IMR-90 (cell line): ENCODE measurements at regions not wholly inside any gene's neighbourhood (a gene's known extent, or its start where the extent isn't known, plus 50 kb on each side); places are given as distances from the start of the nearest gene placed in this dataset.

Source experiments
- ATAC-seq: fragments of 200-7000 bp; cut with Tn5 transposase; 2 replicates; pipeline ENCODE4 v1.9.1; 2020; ENCODE audit warnings: low read depth, mild to moderate bottlenecking, moderate library complexity
- BruUV-seq: library from RNA; stranded (reverse); fragments of 400-500 nt; replicated peaks from 2 replicates; lab custom pipeline; 2021; lab: Mats Ljungman, UMichigan
- CTCF ChIA-PET: fragments of 300-600 bp; formaldehyde crosslinking; extraction: SDS; loops from one replicate; lab custom pipeline; 2021; ENCODE audit warnings: antibody characterized with exemption; lab: Yijun Ruan, JAX
- POLR2A ChIA-PET: fragments of 300-600 bp; sonication (Branson Sonifier 250); formaldehyde crosslinking; loops from one replicate; lab custom pipeline; 2022; ENCODE audit warnings: antibody characterized with exemption; ENCODE audit not compliant: unreplicated experiment; lab: Charles Lee
- DNase-seq: peaks from one replicate; pipeline ENCODE4 v3.0.0; 2013
- H2AFZ ChIP-seq: replicated peaks from 2 replicates; pipeline ENCODE3; 2013; ENCODE audit warnings: low read length, mild to moderate bottlenecking; ENCODE audit not compliant: poor library complexity
- H2AK5ac ChIP-seq: 2 replicates; pipeline ENCODE4 v1.6.1; 2013; ENCODE audit warnings: low read depth, low read length, inconsistent platforms
- H2AK9ac ChIP-seq: replicated peaks from 2 replicates; pipeline ENCODE3; 2013; ENCODE audit warnings: mild to moderate bottlenecking, low read depth, low read length, moderate library complexity; ENCODE audit not compliant: poor library complexity
- H2BK120ac ChIP-seq: 2 replicates; pipeline ENCODE4 v1.6.1; 2013; ENCODE audit warnings: low read depth, low read length, inconsistent platforms
- H2BK15ac ChIP-seq: 3 replicates; pipeline ENCODE4 v1.6.1; 2013; ENCODE audit warnings: low read depth, low read length, inconsistent platforms
- H2BK20ac ChIP-seq: 2 replicates; pipeline ENCODE4 v1.6.1; 2013; ENCODE audit warnings: low read depth, mild to moderate bottlenecking, inconsistent platforms, low read length, moderate library complexity
- H2BK5ac ChIP-seq: 2 replicates; pipeline ENCODE4 v1.6.1; 2013; ENCODE audit warnings: mild to moderate bottlenecking, low read depth, low read length, inconsistent platforms; ENCODE audit not compliant: poor library complexity, severe bottlenecking
- H3K14ac ChIP-seq: replicated peaks from 2 replicates; pipeline ENCODE4 v1.6.1; 2013; ENCODE audit warnings: low read depth, low read length, inconsistent platforms
- H3K18ac ChIP-seq: 2 replicates; pipeline ENCODE4 v1.6.1; 2013; ENCODE audit warnings: low read depth, low read length, control low read depth
- H3K23ac ChIP-seq: 2 replicates; pipeline ENCODE4 v1.6.1; 2013; ENCODE audit warnings: low read depth, low read length, inconsistent platforms
- H3K27ac ChIP-seq: 2 replicates; pipeline ENCODE4 v1.5.1; 2013; ENCODE audit warnings: mild to moderate bottlenecking, control low read depth, low read length; ENCODE audit not compliant: insufficient read depth
- H3K27me3 ChIP-seq: 2 replicates; pipeline ENCODE4 v1.6.1; 2013; ENCODE audit warnings: low read length; ENCODE audit not compliant: control insufficient read depth, insufficient read depth
- H3K36me3 ChIP-seq: 2 replicates; pipeline ENCODE4 v1.6.1; 2013; ENCODE audit warnings: low read length, mixed read lengths; ENCODE audit not compliant: control insufficient read depth, insufficient read depth
- H3K4ac ChIP-seq: 2 replicates; pipeline ENCODE4 v1.6.1; 2013; ENCODE audit warnings: low read depth, low read length, inconsistent platforms
- H3K4me1 ChIP-seq: 2 replicates; pipeline ENCODE4 v1.6.1; 2013; ENCODE audit warnings: low read length, mixed read lengths; ENCODE audit not compliant: control insufficient read depth, insufficient read depth
- H3K4me2 ChIP-seq: 2 replicates; pipeline ENCODE4 v1.6.1; 2013; ENCODE audit warnings: low read depth, mild to moderate bottlenecking, control low read depth, low read length, moderate library complexity
- H3K4me3 ChIP-seq: 2 replicates; pipeline ENCODE4 v1.5.1; 2013; ENCODE audit warnings: low read depth, mild to moderate bottlenecking, control low read depth, low read length, moderate library complexity; ENCODE audit not compliant: insufficient read depth
- H3K56ac ChIP-seq: 2 replicates; pipeline ENCODE4 v1.6.1; 2013; ENCODE audit warnings: low read length, inconsistent platforms; ENCODE audit not compliant: insufficient read depth; ENCODE audit errors: extremely low read depth
- H3K79me1 ChIP-seq, 2 experiments: 2 replicates each; pipeline ENCODE4 v1.6.1; 2013; ENCODE audit warnings: low read length in 2 of 2, inconsistent platforms in 1 of 2, low read depth in 1 of 2
- H3K9ac ChIP-seq: 2 replicates; pipeline ENCODE4 v1.6.1; 2013; ENCODE audit warnings: low read depth, low read length, control low read depth
- H3K9me1 ChIP-seq: 2 replicates; pipeline ENCODE4 v1.6.1; 2013; ENCODE audit warnings: low read length, inconsistent platforms; ENCODE audit not compliant: insufficient read depth
- H3K9me3 ChIP-seq: 2 replicates; pipeline ENCODE4 v1.6.1; 2013; ENCODE audit warnings: low read length; ENCODE audit not compliant: control insufficient read depth, insufficient read depth
- H4K20me1 ChIP-seq: 2 replicates; pipeline ENCODE4 v1.6.1; 2013; ENCODE audit warnings: low read length, inconsistent platforms; ENCODE audit not compliant: insufficient read depth
- H4K5ac ChIP-seq: 2 replicates; pipeline ENCODE4 v1.6.1; 2013; ENCODE audit warnings: mild to moderate bottlenecking, low read depth, low read length, control low read depth
- H4K8ac ChIP-seq, 2 experiments: 2 replicates each; pipeline ENCODE4 v1.6.1; 2013; ENCODE audit warnings: low read depth in 2 of 2, low read length in 2 of 2, control low read depth in 1 of 2, inconsistent platforms in 1 of 2
- H4K91ac ChIP-seq: 2 replicates; pipeline ENCODE4 v1.6.1; 2013; ENCODE audit warnings: low read depth, low read length, inconsistent platforms; ENCODE audit not compliant: insufficient read depth
- BHLHE40 ChIP-seq: fragments of 150-350 bp; IDR thresholded peaks from 2 replicates; pipeline ENCODE4 v1.6.1; 2016; ENCODE audit warnings: mild to moderate bottlenecking, low read depth, low read length
- CEBPB ChIP-seq: IDR thresholded peaks from 2 replicates; pipeline ENCODE4 v1.6.1; 2012; ENCODE audit warnings: low read depth, low read length, improper control_type of control experiment
- CHD1 ChIP-seq: IDR thresholded peaks from 2 replicates; pipeline ENCODE4 v1.6.1; 2012; ENCODE audit warnings: low read depth, low read length, improper control_type of control experiment
- FOS ChIP-seq: fragments of 150-350 bp; IDR thresholded peaks from 2 replicates; pipeline ENCODE4 v1.6.1; 2016; ENCODE audit warnings: low read depth, low read length
- MAFK ChIP-seq: IDR thresholded peaks from 2 replicates; pipeline ENCODE4 v1.6.1; 2012; ENCODE audit warnings: low read depth, low read length, improper control_type of control experiment
- MAZ ChIP-seq: IDR thresholded peaks from 2 replicates; pipeline ENCODE4 v1.6.1; 2012; ENCODE audit warnings: low read depth, mild to moderate bottlenecking, low read length, improper control_type of control experiment, moderate library complexity, borderline replicate concordance
- MXI1 ChIP-seq: IDR thresholded peaks from 2 replicates; pipeline ENCODE4 v1.6.1; 2012; ENCODE audit warnings: low read depth, mild to moderate bottlenecking, low read length, moderate library complexity, borderline replicate concordance
- NFE2L2 ChIP-seq: fragments of 150-350 bp; IDR thresholded peaks from 2 replicates; pipeline ENCODE4 v1.6.1; 2016; ENCODE audit warnings: low read depth, mild to moderate bottlenecking, low read length
- POLR2A ChIP-seq: IDR thresholded peaks from 2 replicates; pipeline ENCODE4 v1.6.1; 2012; ENCODE audit warnings: mild to moderate bottlenecking, low read depth, low read length
- RAD21 ChIP-seq: IDR thresholded peaks from 2 replicates; pipeline ENCODE4 v1.6.1; 2012; ENCODE audit warnings: low read length, improper control_type of control experiment
- RCOR1 ChIP-seq: IDR thresholded peaks from 2 replicates; pipeline ENCODE4 v1.6.1; 2012; ENCODE audit warnings: mild to moderate bottlenecking, low read length, improper control_type of control experiment; ENCODE audit not compliant: insufficient replicate concordance
- RFX5 ChIP-seq: IDR thresholded peaks from 2 replicates; pipeline ENCODE4 v1.8.0; 2012; ENCODE audit warnings: low read depth, mild to moderate bottlenecking, low read length, moderate library complexity
- SMC3 ChIP-seq: fragments of 150-350 bp; IDR thresholded peaks from 2 replicates; pipeline ENCODE4 v1.6.1; 2016; ENCODE audit warnings: low read depth, mild to moderate bottlenecking, antibody characterized with exemption, low read length, moderate library complexity
- WGBS, 2 experiments: methylation state at CpG; one replicate each; pipeline versions ENCODE4 v1.1.5 to v1.1.7; 2013; ENCODE audit warnings: missing lambda C conversion rate in 2 of 2; ENCODE audit not compliant: insufficient read length in 1 of 2; ENCODE audit errors: extremely low coverage in 2 of 2; 5-methylcytosine and 5-hydroxymethylcytosine counted together
- dilution Hi-C: fragments of 300-500 bp; cut with HindIII; formaldehyde crosslinking; loops from one replicate; pipeline ENCODE4 v1.14.3; 2018; ENCODE audit warnings: low sequenced_read_pairs; ENCODE audit not compliant: unreplicated experiment
- in situ Hi-C: fragments of 300-500 bp; cut with MboI; formaldehyde crosslinking; loops from 3 replicates; pipeline ENCODE4 v1.14.3; 2019; ENCODE audit warnings: low sequenced_read_pairs, inconsistent platforms, mixed read lengths
- intact Hi-C: fragments of 100-400 bp; cut with micrococcal nuclease; formaldehyde crosslinking; loops from 2 replicates; pipeline ENCODE4 v1.10.0; 2022
- TF ChIP-seq, protein P1 (sequence below): conservative IDR thresholded peaks from 2 replicates; pipeline ENCODE4 v1.5.1; 2012; ENCODE audit warnings: mild to moderate bottlenecking, low read depth, low read length, improper control_type of control experiment
- TF ChIP-seq, protein P2 (sequence below): fragments of 150-350 bp; IDR thresholded peaks from 2 replicates; pipeline ENCODE4 v1.6.1; 2017; ENCODE audit warnings: mild to moderate bottlenecking, antibody characterized with exemption, low read length, low read depth
- TF ChIP-seq, protein P3 (sequence below): fragments of 150-350 bp; IDR thresholded peaks from 2 replicates; pipeline ENCODE4 v1.6.1; 2016; ENCODE audit warnings: low read depth, mild to moderate bottlenecking, low read length, moderate library complexity, borderline replicate concordance

GRCh38 chr2:13813236-13813635 is 819.3 kb upstream of the LRATD1 start:
- no peak overlapping the region for H3K4me3 ChIP-seq
- no peak overlapping the region for H2BK120ac ChIP-seq
- H2BK5ac ChIP-seq = no peak overlapping the region
- no peaks in the 10 kb centered on the region for H4K20me1 ChIP-seq
- no peak overlapping the region for H2AK5ac ChIP-seq
- ChIA-PET CTCF (no interaction called here), POLR2A (no interaction called here)
- DNase-seq (no peak), ATAC-seq (no peak)
- no CpG with 5 or more reads among the region's 4 CpGs for WGBS, 2 experiments
- H4K91ac ChIP-seq = no peak overlapping the region
- no peak overlapping the region for H3K4me2 ChIP-seq
- TF ChIP-seq MAFK (no peak), CEBPB (no peak), MAZ (no peak), RAD21 (no peak), RFX5 (no peak), MXI1 (no peak), POLR2A (no peak), FOS (no peak), NFE2L2 (no peak), BHLHE40 (no peak), CHD1 (no peak), RCOR1 (no peak), SMC3 (no peak)
- TF ChIP-seq, protein P1, sequence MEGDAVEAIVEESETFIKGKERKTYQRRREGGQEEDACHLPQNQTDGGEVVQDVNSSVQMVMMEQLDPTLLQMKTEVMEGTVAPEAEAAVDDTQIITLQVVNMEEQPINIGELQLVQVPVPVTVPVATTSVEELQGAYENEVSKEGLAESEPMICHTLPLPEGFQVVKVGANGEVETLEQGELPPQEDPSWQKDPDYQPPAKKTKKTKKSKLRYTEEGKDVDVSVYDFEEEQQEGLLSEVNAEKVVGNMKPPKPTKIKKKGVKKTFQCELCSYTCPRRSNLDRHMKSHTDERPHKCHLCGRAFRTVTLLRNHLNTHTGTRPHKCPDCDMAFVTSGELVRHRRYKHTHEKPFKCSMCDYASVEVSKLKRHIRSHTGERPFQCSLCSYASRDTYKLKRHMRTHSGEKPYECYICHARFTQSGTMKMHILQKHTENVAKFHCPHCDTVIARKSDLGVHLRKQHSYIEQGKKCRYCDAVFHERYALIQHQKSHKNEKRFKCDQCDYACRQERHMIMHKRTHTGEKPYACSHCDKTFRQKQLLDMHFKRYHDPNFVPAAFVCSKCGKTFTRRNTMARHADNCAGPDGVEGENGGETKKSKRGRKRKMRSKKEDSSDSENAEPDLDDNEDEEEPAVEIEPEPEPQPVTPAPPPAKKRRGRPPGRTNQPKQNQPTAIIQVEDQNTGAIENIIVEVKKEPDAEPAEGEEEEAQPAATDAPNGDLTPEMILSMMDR = no peak
- TF ChIP-seq, protein P2, sequence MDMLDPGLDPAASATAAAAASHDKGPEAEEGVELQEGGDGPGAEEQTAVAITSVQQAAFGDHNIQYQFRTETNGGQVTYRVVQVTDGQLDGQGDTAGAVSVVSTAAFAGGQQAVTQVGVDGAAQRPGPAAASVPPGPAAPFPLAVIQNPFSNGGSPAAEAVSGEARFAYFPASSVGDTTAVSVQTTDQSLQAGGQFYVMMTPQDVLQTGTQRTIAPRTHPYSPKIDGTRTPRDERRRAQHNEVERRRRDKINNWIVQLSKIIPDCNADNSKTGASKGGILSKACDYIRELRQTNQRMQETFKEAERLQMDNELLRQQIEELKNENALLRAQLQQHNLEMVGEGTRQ = no peak
- TF ChIP-seq, protein P3, sequence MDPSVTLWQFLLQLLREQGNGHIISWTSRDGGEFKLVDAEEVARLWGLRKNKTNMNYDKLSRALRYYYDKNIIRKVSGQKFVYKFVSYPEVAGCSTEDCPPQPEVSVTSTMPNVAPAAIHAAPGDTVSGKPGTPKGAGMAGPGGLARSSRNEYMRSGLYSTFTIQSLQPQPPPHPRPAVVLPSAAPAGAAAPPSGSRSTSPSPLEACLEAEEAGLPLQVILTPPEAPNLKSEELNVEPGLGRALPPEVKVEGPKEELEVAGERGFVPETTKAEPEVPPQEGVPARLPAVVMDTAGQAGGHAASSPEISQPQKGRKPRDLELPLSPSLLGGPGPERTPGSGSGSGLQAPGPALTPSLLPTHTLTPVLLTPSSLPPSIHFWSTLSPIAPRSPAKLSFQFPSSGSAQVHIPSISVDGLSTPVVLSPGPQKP = no peak
- no peak overlapping the region for H3K18ac ChIP-seq
- no TSS peak for BruUV-seq
- no peaks in the 10 kb centered on the region for H3K27me3 ChIP-seq
- no peak overlapping the region for H3K56ac ChIP-seq
- H3K27ac ChIP-seq = no peak overlapping the region
- no peaks in the 10 kb centered on the region for H3K9me3 ChIP-seq
- no peak overlapping the region for H4K8ac ChIP-seq
- H3K9ac ChIP-seq = no peak overlapping the region
- in situ Hi-C loops = no loop called here
- no peak overlapping the region for H3K4ac ChIP-seq
- H3K4me1 ChIP-seq = no peaks in the 10 kb centered on the region
- no peak overlapping the region for H2AK9ac ChIP-seq
- H2BK15ac ChIP-seq = no peak overlapping the region
- no peaks in the 10 kb centered on the region for H3K36me3 ChIP-seq
- no peak overlapping the region for H2AFZ ChIP-seq
- intact Hi-C loops = no loop called here
- H3K14ac ChIP-seq = no peak overlapping the region
- H2BK20ac ChIP-seq = no peak overlapping the region
- no peaks in the 10 kb centered on the region for H3K9me1 ChIP-seq
- H4K5ac ChIP-seq = no peak overlapping the region
- dilution Hi-C loops = no loop called here
- no peak overlapping the region for H3K23ac ChIP-seq
- H3K79me1 ChIP-seq = no peaks in the 10 kb centered on the region
